MM.1S (cell line): ENCODE measurements at regions not wholly inside any gene's neighbourhood (a gene's known extent, or its start where the extent isn't known, plus 50 kb on each side); places are given as distances from the start of the nearest gene placed in this dataset.

Experiments used
- CTCF ChIP-seq: fragments of 300-600 bp; sonication (generic); IDR thresholded peaks from 2 replicates; pipeline ENCODE4 v1.5.1; 2016; ENCODE audit warnings: antibody characterized with exemption, low read length, mixed read lengths
- EZH2 ChIP-seq: fragments of 300-600 bp; sonication (generic); optimal IDR thresholded peaks from 2 replicates; pipeline ENCODE3; 2017; ENCODE audit warnings: low read depth, mild to moderate bottlenecking, antibody characterized with exemption, low read length, mixed read lengths

DNA sequence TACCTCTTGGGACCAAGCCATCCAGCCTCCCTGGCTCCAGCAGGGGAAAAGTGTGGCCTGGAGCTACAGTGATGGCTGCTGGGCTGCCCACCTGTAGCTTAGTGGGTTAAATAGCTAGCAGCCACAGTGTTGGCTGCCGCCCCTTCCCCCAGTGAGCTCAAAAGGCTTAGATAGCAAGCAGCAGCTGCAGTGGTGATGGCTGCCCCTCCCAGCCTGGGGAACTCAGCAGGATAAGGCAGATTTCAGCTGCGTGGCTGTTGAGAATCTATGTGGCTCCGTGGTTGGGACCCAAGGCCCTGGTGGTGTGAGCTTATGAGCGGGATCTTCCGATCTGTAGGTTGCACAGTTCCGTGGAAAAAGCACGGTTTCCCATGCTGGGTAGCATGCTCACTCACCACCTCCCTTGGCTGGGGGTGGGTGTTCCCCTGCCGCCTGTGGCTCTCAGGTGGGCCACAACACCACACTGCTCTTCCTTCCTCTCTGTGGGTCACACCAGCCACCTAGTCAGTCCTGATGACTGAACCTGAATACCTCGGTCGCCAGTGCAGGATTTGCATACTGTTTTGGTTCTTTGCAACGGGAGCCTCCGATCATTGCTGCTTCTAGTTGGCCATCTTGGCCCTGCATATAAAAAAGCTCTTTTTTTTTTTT, 946.5 kb upstream of the FAM98A start:
- TF ChIP-seq CTCF (no peak), EZH2 (no peak)
